ENCODE measurements at regions not wholly inside any gene's neighbourhood (a gene's known extent, or its start where the extent isn't known, plus 50 kb on each side); places are given as distances from the start of the nearest gene placed in this dataset.

DNA sequence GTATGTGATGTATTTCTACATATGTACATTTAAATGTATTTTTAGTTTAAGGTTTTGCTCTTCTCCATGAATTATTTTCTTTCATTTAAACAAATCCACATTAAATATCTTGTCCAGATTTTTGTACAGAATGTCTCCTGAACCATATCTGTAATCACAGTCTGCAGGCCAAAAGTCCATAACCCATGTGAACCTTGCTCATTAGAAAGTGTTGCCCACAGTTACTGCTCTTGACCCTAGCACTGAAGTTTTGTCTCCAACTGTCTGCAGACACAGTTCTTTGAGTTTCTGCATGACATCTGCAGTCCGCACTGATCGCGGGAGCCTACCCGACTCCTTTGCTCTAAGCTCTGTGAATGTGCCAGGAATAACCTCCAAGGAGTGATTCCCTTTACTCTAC, 626.2 kb upstream of the SLC10A2 start:
- TF ChIP-seq, protein P1, sequence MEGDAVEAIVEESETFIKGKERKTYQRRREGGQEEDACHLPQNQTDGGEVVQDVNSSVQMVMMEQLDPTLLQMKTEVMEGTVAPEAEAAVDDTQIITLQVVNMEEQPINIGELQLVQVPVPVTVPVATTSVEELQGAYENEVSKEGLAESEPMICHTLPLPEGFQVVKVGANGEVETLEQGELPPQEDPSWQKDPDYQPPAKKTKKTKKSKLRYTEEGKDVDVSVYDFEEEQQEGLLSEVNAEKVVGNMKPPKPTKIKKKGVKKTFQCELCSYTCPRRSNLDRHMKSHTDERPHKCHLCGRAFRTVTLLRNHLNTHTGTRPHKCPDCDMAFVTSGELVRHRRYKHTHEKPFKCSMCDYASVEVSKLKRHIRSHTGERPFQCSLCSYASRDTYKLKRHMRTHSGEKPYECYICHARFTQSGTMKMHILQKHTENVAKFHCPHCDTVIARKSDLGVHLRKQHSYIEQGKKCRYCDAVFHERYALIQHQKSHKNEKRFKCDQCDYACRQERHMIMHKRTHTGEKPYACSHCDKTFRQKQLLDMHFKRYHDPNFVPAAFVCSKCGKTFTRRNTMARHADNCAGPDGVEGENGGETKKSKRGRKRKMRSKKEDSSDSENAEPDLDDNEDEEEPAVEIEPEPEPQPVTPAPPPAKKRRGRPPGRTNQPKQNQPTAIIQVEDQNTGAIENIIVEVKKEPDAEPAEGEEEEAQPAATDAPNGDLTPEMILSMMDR (IDR thresholded peaks at IDR 0.05): no peak
- DNase-seq (ENCODE audit: low spot score) (no peak), ATAC-seq (ENCODE audit: low FRiP score) (no peak)

DNA sequence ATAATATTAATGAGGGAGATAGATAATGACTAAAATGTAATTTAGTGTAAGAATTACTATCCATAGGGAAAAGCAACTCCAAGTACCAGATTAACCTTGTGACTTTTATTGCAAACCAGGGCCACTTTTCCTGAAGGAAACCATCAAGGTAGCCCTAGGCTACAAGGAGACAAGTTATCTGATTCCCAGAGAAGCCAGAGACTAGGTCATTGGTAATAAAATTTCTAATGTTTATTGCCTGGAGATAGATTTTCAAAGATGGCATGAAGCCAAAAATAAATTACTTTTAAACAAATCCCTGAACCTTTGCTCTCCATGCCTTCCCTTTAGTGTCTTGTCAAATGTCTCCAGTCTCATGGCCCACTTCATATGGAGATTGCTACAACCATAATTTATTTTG, 610.1 kb upstream of the SLC10A2 start:
- TF ChIP-seq, protein P1 (IDR thresholded peaks at IDR 0.05): no peak
- no peak for DNase-seq (ENCODE audit: low spot score)
- no peak for ATAC-seq (ENCODE audit: low FRiP score)

DNA sequence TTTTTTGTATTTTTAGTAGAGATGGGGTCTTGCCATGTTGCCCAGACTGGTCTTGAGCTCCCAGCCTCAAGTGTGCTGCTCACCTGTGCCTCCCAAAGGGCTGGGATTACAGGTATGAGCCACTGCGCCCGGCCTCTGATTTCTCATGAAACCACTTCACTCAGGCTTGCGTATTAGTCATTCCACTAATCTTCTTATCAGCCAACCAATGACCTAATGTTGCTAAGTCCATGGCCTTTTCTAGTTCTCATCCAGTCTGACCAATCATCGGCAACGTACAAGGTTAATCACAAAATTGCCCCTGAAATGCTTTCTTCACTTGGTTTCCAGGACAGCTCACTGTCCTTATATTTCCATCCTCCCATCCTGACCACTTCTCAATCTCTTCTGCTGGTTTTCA, 605.3 kb upstream of the SLC10A2 start:
- TF ChIP-seq, protein P1 (IDR thresholded peaks at IDR 0.05): no peak
- no peak for DNase-seq (ENCODE audit: low spot score)
- ATAC-seq (ENCODE audit: low FRiP score): no peak

DNA sequence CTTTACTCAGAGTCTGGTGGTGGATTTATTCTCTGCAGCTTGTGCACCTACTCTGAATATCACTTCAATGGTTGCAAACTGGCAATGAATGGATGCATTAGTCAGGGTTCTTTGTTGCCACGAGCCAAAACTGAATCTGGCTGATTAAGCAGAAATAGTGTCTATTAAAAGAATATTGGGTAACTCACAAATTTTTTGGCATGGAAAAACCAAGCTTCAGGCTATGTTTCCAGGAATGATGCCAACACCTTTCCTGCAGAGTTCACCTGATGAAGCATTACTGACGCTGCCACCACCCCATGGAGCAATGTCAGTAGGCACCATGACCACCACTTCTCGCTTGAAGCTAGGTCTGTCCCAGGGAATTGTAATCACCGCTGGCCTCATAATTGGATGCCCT, 597.8 kb upstream of the SLC10A2 start:
- ATAC-seq (ENCODE audit: low FRiP score): peak; percentile 84
- no peak for DNase-seq (ENCODE audit: low spot score)
- TF ChIP-seq, protein P1 (IDR thresholded peaks at IDR 0.05): no peak

DNA sequence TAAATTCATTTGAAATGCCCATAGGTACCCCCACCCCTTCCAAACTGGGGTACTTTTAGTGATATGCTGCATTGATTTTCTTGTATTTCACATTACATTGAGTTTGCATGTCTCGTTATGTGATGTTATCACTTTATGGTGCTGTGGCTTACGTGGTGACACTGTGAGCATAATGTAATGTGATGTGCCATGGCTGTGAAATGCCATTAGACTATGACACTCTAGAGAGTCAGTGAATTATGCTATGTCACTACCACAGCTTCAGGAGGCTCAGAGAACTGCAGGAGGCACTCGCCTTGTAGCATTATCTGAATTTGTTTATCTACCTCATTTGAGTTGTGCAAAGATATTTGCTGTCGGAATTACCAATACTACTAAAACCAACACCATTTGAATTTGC, 590.1 kb upstream of the SLC10A2 start:
- DNase-seq (ENCODE audit: low spot score) (no peak), ATAC-seq (ENCODE audit: low FRiP score) (no peak)
- TF ChIP-seq, protein P1 (IDR thresholded peaks at IDR 0.05): no peak

DNA sequence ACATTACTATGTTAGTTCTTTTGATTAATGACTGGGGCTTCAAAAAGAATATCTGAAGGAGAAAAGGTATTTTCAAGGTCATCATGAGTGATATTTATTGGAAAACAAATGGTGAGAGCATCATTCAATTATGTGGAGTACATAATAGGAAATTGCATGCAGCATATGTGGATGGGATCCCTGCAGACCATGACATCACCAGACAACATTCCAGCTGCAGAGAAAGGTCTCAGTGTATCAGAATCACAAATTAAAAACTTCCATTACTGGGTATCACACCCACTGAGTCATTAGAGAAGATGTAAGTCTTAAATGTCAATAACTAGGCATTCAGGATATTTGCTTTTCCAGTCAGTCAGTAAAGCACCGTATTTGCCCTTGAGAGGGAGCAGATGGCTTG, 574.4 kb upstream of the SLC10A2 start:
- no peak for DNase-seq (ENCODE audit: low spot score)
- no peak for ATAC-seq (ENCODE audit: low FRiP score)
- TF ChIP-seq, protein P1 (IDR thresholded peaks at IDR 0.05): no peak

DNA sequence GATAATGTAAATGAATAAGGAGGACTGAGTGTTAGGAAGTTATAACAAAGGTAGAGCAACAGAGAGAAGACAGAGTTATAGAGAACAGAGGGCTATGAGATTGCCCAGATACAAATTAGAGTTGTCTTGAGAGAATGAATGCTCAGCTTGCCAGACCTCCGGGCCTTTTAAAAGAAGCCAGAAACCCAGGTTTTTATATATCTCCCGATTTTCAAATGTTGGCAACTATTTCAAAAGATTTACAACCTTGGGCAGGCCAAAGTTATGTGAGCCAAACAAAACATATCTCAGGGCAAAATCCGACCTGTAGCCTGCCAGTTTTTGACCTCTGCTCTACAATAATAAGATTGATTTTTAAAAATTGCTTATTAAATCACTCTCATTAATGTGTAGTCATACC, 573.1 kb upstream of the SLC10A2 start:
- ATAC-seq (ENCODE audit: low FRiP score) (no peak), DNase-seq (ENCODE audit: low spot score) (no peak)
- TF ChIP-seq, protein P1 (IDR thresholded peaks at IDR 0.05): no peak

Data from omental fat pad (tissue), 3 donors.